Breast epithelium (tissue), 3 donors: ENCODE measurements at regions not wholly inside any gene's neighbourhood (a gene's known extent, or its start where the extent isn't known, plus 50 kb on each side); places are given as distances from the start of the nearest gene placed in this dataset.

Experiments used
- CTCF ChIP-seq, 3 donors: fragments of 450-650 bp; IDR thresholded peaks; one replicate each; pipeline ENCODE4 v1.5.1; 2016 to 2017; ENCODE audit warnings: antibody characterized with exemption in 3 of 3, mild to moderate bottlenecking in 3 of 3, moderate library complexity in 3 of 3
- POLR2A ChIP-seq: fragments of 450-650 bp; IDR thresholded peaks from one replicate; pipeline ENCODE4 v1.6.1; 2016; ENCODE audit warnings: antibody characterized with exemption, mild to moderate bottlenecking, moderate library complexity

GRCh38 chr2:237025090-237025865 is 60.4 kb upstream of the COPS8 start:
- TF ChIP-seq POLR2A (no peak), CTCF (IDR thresholded peaks at IDR 0.05) (no peak)
